ENCODE measurements at regions not wholly inside any gene's neighbourhood (a gene's known extent, or its start where the extent isn't known, plus 50 kb on each side); places are given as distances from the start of the nearest gene placed in this dataset.

- Mint-ChIP-seq H3K4me3 (no peak overlapping the region), H3K4me1 (no peaks in the 10 kb centered on the region)
- no peak overlapping the region for H2AFZ ChIP-seq (ENCODE audit: insufficient read depth, low read depth, low read length, poor library complexity, severe bottlenecking)
These were observed 888.3 kb downstream of the LTN1 start for GRCh38 chr21:28104346-28104745.

GRCh38 chr21:28100366-28100765 lies 892.3 kb downstream of the LTN1 start:
- no peak overlapping the region for H3K4me3 ChIP-seq (replicated peaks in 1 of 3; ENCODE audit: low read depth in 2 of 3, low read length in 3 of 3)
- no peak overlapping the region for H3K9ac ChIP-seq (ENCODE audit: insufficient read depth, low read length, poor library complexity, severe bottlenecking)
- no peak for DNase-seq
- WGBS (ENCODE audit: insufficient coverage): no CpG with 5 or more reads among the region's 5 CpGs
- peaks cover 0 to 3% (median 0%) of the 10 kb centered on the region in 3 donors for H3K27me3 Mint-ChIP-seq (ENCODE audit: low read depth in 3 of 3)
- intact Hi-C loops (cut with micrococcal nuclease): no loop called here
- H3K4me1 Mint-ChIP-seq: no peaks in the 10 kb centered on the region
- no peak overlapping the region for H3K27ac ChIP-seq (ENCODE audit: low read depth in 1 of 2, low read length in 2 of 2)
- H3K9me3 Mint-ChIP-seq: no peaks in the 10 kb centered on the region
- no peak overlapping the region for H3K4me2 ChIP-seq (replicated peaks; ENCODE audit: extremely low read depth, low read length, poor library complexity, severe bottlenecking)
- no peaks in the 10 kb centered on the region for H3K27me3 ChIP-seq (ENCODE audit: control insufficient read depth in 2 of 2, insufficient read depth in 2 of 2, low read length in 2 of 2)
- no peaks in the 10 kb centered on the region for H3K36me3 ChIP-seq (replicated peaks in 1 of 2; ENCODE audit: control insufficient read depth in 1 of 2, insufficient read depth in 2 of 2, low read length in 2 of 2)
- no peaks in the 10 kb centered on the region for H3K9me3 ChIP-seq (replicated peaks in 1 of 2; ENCODE audit: control insufficient read depth in 1 of 2, insufficient read depth in 1 of 2, low read length in 2 of 2)
- H2AFZ ChIP-seq (ENCODE audit: insufficient read depth, low read depth, low read length, poor library complexity, severe bottlenecking): no peak overlapping the region
- H3K36me3 Mint-ChIP-seq: no peaks in the 10 kb centered on the region
- H4K20me1 ChIP-seq (ENCODE audit: insufficient read depth, low read length): no peaks in the 10 kb centered on the region
- H3K4me3 Mint-ChIP-seq: no peak overlapping the region
- H3K4me1 ChIP-seq (ENCODE audit: control insufficient read depth in 1 of 2, insufficient read depth in 2 of 2, low read length in 2 of 2): no peaks in the 10 kb centered on the region
- no peak overlapping the region for H3K27ac Mint-ChIP-seq
- TF ChIP-seq, protein P1, sequence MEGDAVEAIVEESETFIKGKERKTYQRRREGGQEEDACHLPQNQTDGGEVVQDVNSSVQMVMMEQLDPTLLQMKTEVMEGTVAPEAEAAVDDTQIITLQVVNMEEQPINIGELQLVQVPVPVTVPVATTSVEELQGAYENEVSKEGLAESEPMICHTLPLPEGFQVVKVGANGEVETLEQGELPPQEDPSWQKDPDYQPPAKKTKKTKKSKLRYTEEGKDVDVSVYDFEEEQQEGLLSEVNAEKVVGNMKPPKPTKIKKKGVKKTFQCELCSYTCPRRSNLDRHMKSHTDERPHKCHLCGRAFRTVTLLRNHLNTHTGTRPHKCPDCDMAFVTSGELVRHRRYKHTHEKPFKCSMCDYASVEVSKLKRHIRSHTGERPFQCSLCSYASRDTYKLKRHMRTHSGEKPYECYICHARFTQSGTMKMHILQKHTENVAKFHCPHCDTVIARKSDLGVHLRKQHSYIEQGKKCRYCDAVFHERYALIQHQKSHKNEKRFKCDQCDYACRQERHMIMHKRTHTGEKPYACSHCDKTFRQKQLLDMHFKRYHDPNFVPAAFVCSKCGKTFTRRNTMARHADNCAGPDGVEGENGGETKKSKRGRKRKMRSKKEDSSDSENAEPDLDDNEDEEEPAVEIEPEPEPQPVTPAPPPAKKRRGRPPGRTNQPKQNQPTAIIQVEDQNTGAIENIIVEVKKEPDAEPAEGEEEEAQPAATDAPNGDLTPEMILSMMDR (IDR thresholded peaks at IDR 0.05): no peak
- H3K79me2 ChIP-seq (ENCODE audit: insufficient read depth, low read length): no peaks in the 10 kb centered on the region

More at GRCh38 chr21:28104346-28104745, 888.3 kb downstream of the LTN1 start:
- Histone ChIP-seq H3K36me3 (replicated peaks in 1 of 2; ENCODE audit: control insufficient read depth in 1 of 2, insufficient read depth in 2 of 2, low read length in 2 of 2) (no peaks in the 10 kb centered on the region), H3K79me2 (ENCODE audit: insufficient read depth, low read length) (no peaks in the 10 kb centered on the region), H3K4me3 (replicated peaks in 1 of 3; ENCODE audit: low read depth in 2 of 3, low read length in 3 of 3) (no peak overlapping the region), H3K27ac (ENCODE audit: low read depth in 1 of 2, low read length in 2 of 2) (no peak overlapping the region), H3K27me3 (ENCODE audit: control insufficient read depth in 2 of 2, insufficient read depth in 2 of 2, low read length in 2 of 2) (no peaks in the 10 kb centered on the region), H3K4me1 (ENCODE audit: control insufficient read depth in 1 of 2, insufficient read depth in 2 of 2, low read length in 2 of 2) (no peaks in the 10 kb centered on the region), H3K9ac (ENCODE audit: insufficient read depth, low read length, poor library complexity, severe bottlenecking) (no peak overlapping the region), H3K9me3 (replicated peaks in 1 of 2; ENCODE audit: control insufficient read depth in 1 of 2, insufficient read depth in 1 of 2, low read length in 2 of 2) (no peaks in the 10 kb centered on the region), H3K4me2 (replicated peaks; ENCODE audit: extremely low read depth, low read length, poor library complexity, severe bottlenecking) (no peak overlapping the region), H4K20me1 (ENCODE audit: insufficient read depth, low read length) (no peaks in the 10 kb centered on the region)
- intact Hi-C loops (cut with micrococcal nuclease): no loop called here
- no peaks in the 10 kb centered on the region for H3K36me3 Mint-ChIP-seq
- DNase-seq: no peak
- no peaks in the 10 kb centered on the region for H3K9me3 Mint-ChIP-seq
- H3K27ac Mint-ChIP-seq: no peak overlapping the region
- TF ChIP-seq, protein P1 (IDR thresholded peaks at IDR 0.05): no peak
- H3K27me3 Mint-ChIP-seq (ENCODE audit: low read depth in 3 of 3): peaks cover 0 to 3% (median 1%) of the 10 kb centered on the region in 3 donors
- WGBS (ENCODE audit: insufficient coverage): 100% methylated on average over 1 of the region's 5 CpGs
